ENCODE measurements at regions not wholly inside any gene's neighbourhood (a gene's known extent, or its start where the extent isn't known, plus 50 kb on each side); places are given as distances from the start of the nearest gene placed in this dataset.

DNA sequence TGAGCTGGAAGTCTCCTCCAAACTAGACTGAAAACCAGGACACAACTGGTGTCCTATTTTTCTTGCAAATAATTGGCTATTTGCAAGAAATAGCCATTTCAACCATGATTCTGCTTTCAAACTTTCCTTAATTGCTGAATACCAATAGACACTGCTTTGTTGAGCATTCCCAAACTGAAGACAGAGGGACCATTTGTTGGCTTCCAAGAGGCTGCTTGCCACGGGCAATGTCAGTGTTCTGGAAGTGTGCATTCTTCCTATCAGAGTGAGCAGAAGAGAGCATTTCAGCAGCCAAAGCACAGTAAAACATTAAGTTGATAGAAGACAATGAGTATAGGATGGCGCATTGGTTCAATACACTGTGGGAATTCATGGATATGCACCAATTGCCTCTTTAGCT is 360.5 kb upstream of the RGPD4 start:
- no peaks in the 10 kb centered on the region for H3K9me2 ChIP-seq (ENCODE audit: insufficient read depth, low read length)
- no peak for DNase-seq (ENCODE audit: low spot score)
- H3K4me3 ChIP-seq (ENCODE audit: low read depth, low read length, poor library complexity, severe bottlenecking), result no peak overlapping the region
- H3K36me3 ChIP-seq (ENCODE audit: insufficient read depth, low read length), result no peaks in the 10 kb centered on the region
- TF ChIP-seq, protein P1, sequence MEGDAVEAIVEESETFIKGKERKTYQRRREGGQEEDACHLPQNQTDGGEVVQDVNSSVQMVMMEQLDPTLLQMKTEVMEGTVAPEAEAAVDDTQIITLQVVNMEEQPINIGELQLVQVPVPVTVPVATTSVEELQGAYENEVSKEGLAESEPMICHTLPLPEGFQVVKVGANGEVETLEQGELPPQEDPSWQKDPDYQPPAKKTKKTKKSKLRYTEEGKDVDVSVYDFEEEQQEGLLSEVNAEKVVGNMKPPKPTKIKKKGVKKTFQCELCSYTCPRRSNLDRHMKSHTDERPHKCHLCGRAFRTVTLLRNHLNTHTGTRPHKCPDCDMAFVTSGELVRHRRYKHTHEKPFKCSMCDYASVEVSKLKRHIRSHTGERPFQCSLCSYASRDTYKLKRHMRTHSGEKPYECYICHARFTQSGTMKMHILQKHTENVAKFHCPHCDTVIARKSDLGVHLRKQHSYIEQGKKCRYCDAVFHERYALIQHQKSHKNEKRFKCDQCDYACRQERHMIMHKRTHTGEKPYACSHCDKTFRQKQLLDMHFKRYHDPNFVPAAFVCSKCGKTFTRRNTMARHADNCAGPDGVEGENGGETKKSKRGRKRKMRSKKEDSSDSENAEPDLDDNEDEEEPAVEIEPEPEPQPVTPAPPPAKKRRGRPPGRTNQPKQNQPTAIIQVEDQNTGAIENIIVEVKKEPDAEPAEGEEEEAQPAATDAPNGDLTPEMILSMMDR (conservative IDR thresholded peaks at IDR 0.05; ENCODE audit: low read length), result no peak
- no peak for TF ChIP-seq EZH2phosphoT487 (IDR thresholded peaks at IDR 0.05; ENCODE audit: borderline replicate concordance, low read depth, low read length)
- no peaks in the 10 kb centered on the region for H3K9me3 ChIP-seq (ENCODE audit: low read length)
- no peak overlapping the region for H3K27ac ChIP-seq (ENCODE audit: low read depth, low read length, poor library complexity, severe bottlenecking)
- no peaks in the 10 kb centered on the region for H3K4me1 ChIP-seq (ENCODE audit: insufficient read depth, low read length, poor library complexity, severe bottlenecking)
- ChIA-PET CTCF (ENCODE audit: unreplicated experiment) (no interaction called here), POLR2A (no interaction called here)
- H3K79me2 ChIP-seq (ENCODE audit: insufficient read depth, low read depth, low read length), result no peaks in the 10 kb centered on the region
- no peaks in the 10 kb centered on the region for H4K20me1 ChIP-seq (ENCODE audit: insufficient read depth, low read length)
- H3K4me2 ChIP-seq (ENCODE audit: low read length), result no peak overlapping the region
- no peak overlapping the region for H2AFZ ChIP-seq (ENCODE audit: low read length)
- intact Hi-C loops (cut with micrococcal nuclease; ENCODE audit: unreplicated experiment), result no loop called here
- BruUV-seq (replicated peaks), result no TSS peak

DNA sequence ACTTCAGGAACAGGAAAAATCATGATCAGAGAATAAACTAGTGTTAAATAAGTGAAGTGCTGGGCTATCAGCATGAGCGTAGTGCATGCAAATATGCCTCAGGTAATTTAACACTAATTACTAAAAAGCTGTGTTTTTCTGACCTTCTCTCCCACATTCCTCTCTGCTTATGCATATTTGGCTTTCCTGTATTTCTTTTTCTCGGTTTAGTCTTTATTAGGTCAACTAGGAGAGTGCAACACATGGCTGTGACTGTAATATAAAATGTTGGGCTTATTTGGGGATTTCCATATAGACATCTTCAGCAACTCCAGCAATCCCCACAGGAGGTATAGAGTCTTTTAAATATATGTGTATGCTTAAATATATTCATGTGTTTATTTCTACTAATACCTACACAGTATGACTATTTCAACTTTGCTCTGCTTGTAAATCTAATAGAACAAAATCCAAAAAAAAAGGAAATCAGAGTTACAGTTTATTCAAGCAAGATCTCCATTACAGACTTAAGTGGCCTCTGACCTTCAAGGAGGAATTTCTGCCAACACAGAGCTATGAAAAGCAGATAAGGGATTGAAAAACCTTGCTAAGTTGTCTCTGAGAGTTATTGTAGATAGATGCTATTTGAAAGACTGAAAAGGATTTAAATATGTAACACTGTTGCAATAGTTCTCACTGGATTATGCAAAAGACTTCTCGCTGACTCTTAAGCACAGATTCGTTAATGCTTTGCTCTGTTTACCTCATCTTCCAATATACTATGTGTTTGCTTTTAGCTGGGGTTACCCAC is 359.5 kb upstream of the RGPD4 start:
- Histone ChIP-seq H3K9me3 (ENCODE audit: low read length) (no peaks in the 10 kb centered on the region), H3K36me3 (ENCODE audit: insufficient read depth, low read length) (no peaks in the 10 kb centered on the region), H3K4me3 (ENCODE audit: low read depth, low read length, poor library complexity, severe bottlenecking) (no peak overlapping the region), H3K27ac (ENCODE audit: low read depth, low read length, poor library complexity, severe bottlenecking) (no peak overlapping the region), H4K20me1 (ENCODE audit: insufficient read depth, low read length) (no peaks in the 10 kb centered on the region), H3K4me2 (ENCODE audit: low read length) (no peak overlapping the region), H3K9me2 (ENCODE audit: insufficient read depth, low read length) (no peaks in the 10 kb centered on the region), H2AFZ (ENCODE audit: low read length) (no peak overlapping the region), H3K4me1 (ENCODE audit: insufficient read depth, low read length, poor library complexity, severe bottlenecking) (no peaks in the 10 kb centered on the region), H3K79me2 (ENCODE audit: insufficient read depth, low read depth, low read length) (no peaks in the 10 kb centered on the region)
- no TSS peak for BruUV-seq (replicated peaks)
- ChIA-PET CTCF (ENCODE audit: unreplicated experiment) (no interaction called here), POLR2A (no interaction called here)
- no peak for DNase-seq (ENCODE audit: low spot score)
- intact Hi-C loops (cut with micrococcal nuclease; ENCODE audit: unreplicated experiment), result no loop called here
- TF ChIP-seq, protein P1 (conservative IDR thresholded peaks at IDR 0.05; ENCODE audit: low read length), result no peak
- no peak for TF ChIP-seq EZH2phosphoT487 (IDR thresholded peaks at IDR 0.05; ENCODE audit: borderline replicate concordance, low read depth, low read length)

DNA sequence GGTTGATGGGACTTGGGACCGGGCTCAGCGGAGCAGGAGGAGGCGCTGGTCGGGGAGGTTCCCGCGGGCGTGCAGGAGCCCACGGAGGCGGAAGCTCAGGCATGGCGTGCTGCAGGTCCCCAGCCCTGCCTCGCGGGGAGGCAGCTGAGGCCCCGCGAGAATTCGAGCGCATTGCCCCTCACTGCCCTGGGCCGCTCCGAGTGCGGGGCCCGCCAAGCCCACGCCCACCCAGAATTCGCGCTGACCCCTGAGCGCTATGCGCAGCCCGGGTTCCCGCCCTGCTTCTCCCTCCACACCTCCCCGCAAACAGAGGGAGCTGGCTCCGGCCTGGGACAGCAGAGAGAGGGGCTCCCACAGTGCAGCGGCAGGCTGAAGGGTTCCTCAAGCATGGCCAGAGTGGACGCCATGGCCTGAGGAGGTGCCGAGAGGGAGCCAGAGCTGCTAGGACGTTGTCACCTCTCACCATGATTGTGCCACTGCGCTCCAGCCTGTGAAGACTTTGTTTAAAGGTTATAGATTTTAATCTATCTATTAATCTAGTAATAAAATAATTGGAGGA is 357.2 kb upstream of the RGPD4 start:
- H3K4me3 ChIP-seq (ENCODE audit: low read depth, low read length, poor library complexity, severe bottlenecking), result no peak overlapping the region
- no peak overlapping the region for H3K4me2 ChIP-seq (ENCODE audit: low read length)
- intact Hi-C loops (cut with micrococcal nuclease; ENCODE audit: unreplicated experiment), result no loop called here
- no peaks in the 10 kb centered on the region for H3K9me3 ChIP-seq (ENCODE audit: low read length)
- no peaks in the 10 kb centered on the region for H3K79me2 ChIP-seq (ENCODE audit: insufficient read depth, low read depth, low read length)
- TF ChIP-seq, protein P1 (conservative IDR thresholded peaks at IDR 0.05; ENCODE audit: low read length), result no peak
- no peak for TF ChIP-seq EZH2phosphoT487 (IDR thresholded peaks at IDR 0.05; ENCODE audit: borderline replicate concordance, low read depth, low read length)
- CTCF ChIA-PET (ENCODE audit: unreplicated experiment), result no interaction called here
- H3K4me1 ChIP-seq (ENCODE audit: insufficient read depth, low read length, poor library complexity, severe bottlenecking), result no peaks in the 10 kb centered on the region
- H3K9me2 ChIP-seq (ENCODE audit: insufficient read depth, low read length), result 0 out of 2 replicates have a peak, but pooled peaks cover 3% of the 10 kb centered on the region
- no peak overlapping the region for H3K27ac ChIP-seq (ENCODE audit: low read depth, low read length, poor library complexity, severe bottlenecking)
- no peak for DNase-seq (ENCODE audit: low spot score)
- no peaks in the 10 kb centered on the region for H3K36me3 ChIP-seq (ENCODE audit: insufficient read depth, low read length)
- POLR2A ChIA-PET, result no interaction called here
- H2AFZ ChIP-seq (ENCODE audit: low read length), result no peak overlapping the region
- no TSS peak for BruUV-seq (replicated peaks)
- no peaks in the 10 kb centered on the region for H4K20me1 ChIP-seq (ENCODE audit: insufficient read depth, low read length)
